Breast epithelium (tissue), 4 donors: ENCODE measurements at regions not wholly inside any gene's neighbourhood (a gene's known extent, or its start where the extent isn't known, plus 50 kb on each side); places are given as distances from the start of the nearest gene placed in this dataset.

Experiments
- DNase-seq, 2 donors: peaks; one replicate each; pipeline ENCODE4 v3.0.0-alpha.2; 2019; ENCODE audit warnings: low spot score in 2 of 2
- H3K27ac ChIP-seq, 2 donors: fragments of 200-600 bp; sonication (generic) in 1 of 2; one replicate each; pipeline ENCODE4 v1.5.1; 2016 to 2019; ENCODE audit warnings: mild to moderate bottlenecking in 1 of 2
- H3K27me3 ChIP-seq, 2 donors: fragments of 200-600 bp; sonication (generic) in 1 of 2; one replicate each; pipeline versions ENCODE4 v1.5.1 to v1.6.0; 2017 to 2019; ENCODE audit warnings: control low read depth in 1 of 2, mild to moderate bottlenecking in 1 of 2
- H3K36me3 ChIP-seq: fragments of 200-600 bp; one replicate; pipeline ENCODE4 v1.5.1; 2019
- H3K4me1 ChIP-seq, 2 donors: fragments of 200-600 bp; sonication (generic); one replicate each; pipeline ENCODE4 v1.5.1; 2016 to 2019; ENCODE audit warnings: control low read depth in 1 of 2
- H3K4me3 ChIP-seq, 3 donors: fragments of 200-600 bp; sonication (generic); 1 replicate in 2 of 3; 2 replicates in 1 of 3; pipeline ENCODE4 v1.5.1; 2016 to 2019; ENCODE audit warnings: mild to moderate bottlenecking in 3 of 3, moderate library complexity in 2 of 3
- H3K9me3 ChIP-seq, 2 donors: fragments of 200-600 bp; sonication (generic) in 1 of 2; one replicate each; pipeline ENCODE4 v1.5.1; 2016 to 2019; ENCODE audit warnings: control low read depth in 1 of 2
- POLR2A ChIP-seq: fragments of 450-650 bp; IDR thresholded peaks from one replicate; pipeline ENCODE4 v1.6.1; 2016; ENCODE audit warnings: antibody characterized with exemption, mild to moderate bottlenecking, moderate library complexity
- POLR2AphosphoS5 ChIP-seq, 3 donors: sonication (generic); formaldehyde crosslinking; IDR thresholded peaks; one replicate each; pipeline ENCODE4 v1.6.1; 2017; ENCODE audit warnings: antibody characterized with exemption in 3 of 3
- intact Hi-C: fragments of 100-400 bp; cut with DNase I; formaldehyde crosslinking; loops from one replicate; pipeline ENCODE4 v1.15.1; 2023; ENCODE audit warnings: low total_unique reads
- TF ChIP-seq, protein P1 (sequence below), 3 donors: fragments of 450-650 bp; IDR thresholded peaks; one replicate each; pipeline ENCODE4 v1.5.1; 2016 to 2017; ENCODE audit warnings: antibody characterized with exemption in 3 of 3, mild to moderate bottlenecking in 3 of 3, moderate library complexity in 3 of 3

DNA sequence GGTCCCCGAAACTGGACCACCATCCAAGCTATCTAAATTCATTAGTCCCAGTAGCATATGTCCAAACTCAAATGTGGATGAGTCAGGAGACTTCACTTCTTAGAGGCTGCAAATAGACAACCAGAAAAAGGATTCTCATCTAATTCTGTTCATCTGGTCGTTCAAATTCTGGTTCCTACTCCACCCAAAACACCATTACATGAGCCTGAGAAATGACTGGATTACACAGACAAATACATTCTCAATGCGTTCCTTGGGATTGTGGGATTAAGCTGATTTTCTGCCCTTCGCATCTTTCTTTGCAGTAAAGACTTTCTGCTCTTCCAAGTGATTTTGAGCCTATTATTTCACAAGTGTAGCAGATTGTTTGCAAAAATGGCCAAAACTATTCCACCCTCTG is 472.3 kb upstream of the PROK2 start:
- DNase-seq: no peak
- intact Hi-C loops: no loop called here
- H3K36me3 ChIP-seq: no peaks in the 10 kb centered on the region
- H3K4me3 ChIP-seq: no peak overlapping the region
- H3K27me3 ChIP-seq: no peaks in the 10 kb centered on the region
- H3K9me3 ChIP-seq: no peaks in the 10 kb centered on the region
- peaks cover 8 to 17% of the 10 kb centered on the region in 2 donors for H3K4me1 ChIP-seq
- no peak overlapping the region for H3K27ac ChIP-seq
- no peak for TF ChIP-seq POLR2AphosphoS5 (IDR thresholded peaks at IDR 0.05)
- TF ChIP-seq POLR2A: no peak
- TF ChIP-seq, protein P1, sequence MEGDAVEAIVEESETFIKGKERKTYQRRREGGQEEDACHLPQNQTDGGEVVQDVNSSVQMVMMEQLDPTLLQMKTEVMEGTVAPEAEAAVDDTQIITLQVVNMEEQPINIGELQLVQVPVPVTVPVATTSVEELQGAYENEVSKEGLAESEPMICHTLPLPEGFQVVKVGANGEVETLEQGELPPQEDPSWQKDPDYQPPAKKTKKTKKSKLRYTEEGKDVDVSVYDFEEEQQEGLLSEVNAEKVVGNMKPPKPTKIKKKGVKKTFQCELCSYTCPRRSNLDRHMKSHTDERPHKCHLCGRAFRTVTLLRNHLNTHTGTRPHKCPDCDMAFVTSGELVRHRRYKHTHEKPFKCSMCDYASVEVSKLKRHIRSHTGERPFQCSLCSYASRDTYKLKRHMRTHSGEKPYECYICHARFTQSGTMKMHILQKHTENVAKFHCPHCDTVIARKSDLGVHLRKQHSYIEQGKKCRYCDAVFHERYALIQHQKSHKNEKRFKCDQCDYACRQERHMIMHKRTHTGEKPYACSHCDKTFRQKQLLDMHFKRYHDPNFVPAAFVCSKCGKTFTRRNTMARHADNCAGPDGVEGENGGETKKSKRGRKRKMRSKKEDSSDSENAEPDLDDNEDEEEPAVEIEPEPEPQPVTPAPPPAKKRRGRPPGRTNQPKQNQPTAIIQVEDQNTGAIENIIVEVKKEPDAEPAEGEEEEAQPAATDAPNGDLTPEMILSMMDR (IDR thresholded peaks at IDR 0.05): no peak

DNA sequence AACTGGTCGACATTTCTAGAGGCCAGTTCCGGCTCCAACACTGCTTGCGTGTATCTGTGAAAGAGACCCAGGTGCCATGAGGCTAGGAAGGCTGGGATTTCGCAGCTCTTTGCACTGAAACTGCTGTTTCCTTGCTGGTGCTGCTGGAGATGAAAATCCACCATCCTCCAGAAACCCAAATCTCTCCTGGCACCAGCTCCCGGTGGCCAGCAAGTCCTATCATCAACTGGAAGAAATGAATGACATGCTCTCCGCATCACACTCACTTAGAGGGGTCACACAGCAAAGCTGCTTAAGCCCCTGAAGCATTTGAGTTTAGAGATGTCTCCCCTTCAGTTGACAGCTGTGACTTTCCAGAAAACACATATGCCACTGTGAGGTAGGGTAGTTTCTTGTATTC is 471.8 kb upstream of the PROK2 start:
- Histone ChIP-seq H3K27me3 (no peaks in the 10 kb centered on the region), H3K4me1 (peaks cover 8 to 17% of the 10 kb centered on the region in 2 donors), H3K4me3 (no peak overlapping the region), H3K36me3 (no peaks in the 10 kb centered on the region), H3K27ac (no peak overlapping the region), H3K9me3 (no peaks in the 10 kb centered on the region)
- TF ChIP-seq POLR2A (no peak), POLR2AphosphoS5 (IDR thresholded peaks at IDR 0.05) (no peak)
- TF ChIP-seq, protein P1 (IDR thresholded peaks at IDR 0.05): no peak
- intact Hi-C loops: no loop called here
- DNase-seq: no peak

DNA sequence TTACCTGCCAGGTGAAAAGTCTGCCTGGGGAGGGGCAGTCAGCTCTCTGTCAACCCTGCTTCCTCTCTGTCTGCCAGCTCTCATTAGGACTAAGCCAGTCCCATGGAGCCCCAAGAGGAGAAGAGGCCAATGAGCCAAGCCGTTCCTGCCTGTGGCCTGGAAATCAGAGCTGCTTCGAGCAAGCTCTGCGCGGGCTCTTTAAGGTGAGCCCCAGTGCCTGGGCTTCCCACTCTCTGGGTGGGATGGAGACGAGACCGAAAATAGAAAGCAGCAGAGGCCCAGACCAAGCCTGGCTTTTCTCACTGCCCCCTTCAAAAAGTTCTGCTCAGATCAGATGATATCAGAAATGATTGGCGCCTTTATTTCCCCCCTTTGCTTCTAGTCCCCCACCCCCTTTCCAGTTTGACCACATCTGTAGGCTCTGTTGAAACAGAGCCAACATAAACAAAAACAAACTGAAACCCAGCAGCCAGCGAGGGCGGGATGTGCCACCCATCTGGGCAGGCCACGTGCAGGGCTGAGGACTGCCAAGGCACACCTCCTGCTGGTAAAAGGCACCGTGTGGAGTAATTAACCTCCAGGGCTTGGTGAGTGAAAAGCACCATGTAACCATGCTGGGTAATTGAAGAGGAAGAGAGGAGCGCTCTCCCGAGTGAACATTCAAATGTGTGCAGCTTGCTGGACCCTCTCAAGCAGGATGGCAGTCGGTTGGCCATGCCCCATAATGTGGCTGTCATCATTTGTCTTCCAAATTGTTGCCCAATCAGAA is 471.0 kb upstream of the PROK2 start:
- Histone ChIP-seq H3K27me3 (no peaks in the 10 kb centered on the region), H3K9me3 (no peaks in the 10 kb centered on the region), H3K36me3 (no peaks in the 10 kb centered on the region), H3K27ac (peak overlapping the region; percentile 80 to 91), H3K4me3 (peak overlapping the region in 2 of 3 donors; percentile 3 to 35), H3K4me1 (peaks cover 8 to 17% of the 10 kb centered on the region in 2 donors)
- intact Hi-C loops: no loop called here
- no peak for TF ChIP-seq POLR2A
- TF ChIP-seq POLR2AphosphoS5 (IDR thresholded peaks at IDR 0.05): peak; percentile 44 to 69 (median 65)
- TF ChIP-seq, protein P1 (IDR thresholded peaks at IDR 0.05): peak in 1 of 3 donors; percentile 18
- peak; percentile 88 to 91 for DNase-seq

DNA sequence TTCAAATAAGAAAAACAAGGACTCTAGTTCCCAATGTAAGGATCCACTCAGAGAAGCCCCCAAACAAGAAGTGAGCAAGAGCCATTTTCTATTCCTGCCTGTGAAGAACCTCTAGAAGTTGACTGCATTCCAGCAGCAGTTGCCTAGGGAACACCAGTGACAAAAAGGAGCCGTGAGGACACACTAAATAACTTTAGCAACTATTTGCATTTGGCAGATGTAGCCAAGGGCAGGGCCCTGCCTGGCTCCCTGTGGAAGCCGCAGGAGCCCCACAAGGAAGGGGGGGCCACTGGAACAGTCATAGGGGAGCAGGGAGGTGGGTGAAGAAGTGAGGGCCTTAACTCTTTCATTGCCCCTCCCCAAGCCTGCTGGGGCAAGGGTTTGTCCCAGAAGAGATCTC is 470.2 kb upstream of the PROK2 start:
- Histone ChIP-seq H3K27ac (peak overlapping the region; percentile 80 to 91), H3K4me3 (peak overlapping the region in 1 of 3 donors; percentile 35), H3K36me3 (no peaks in the 10 kb centered on the region), H3K27me3 (no peaks in the 10 kb centered on the region), H3K4me1 (peaks cover 8 to 17% of the 10 kb centered on the region in 2 donors), H3K9me3 (no peaks in the 10 kb centered on the region)
- intact Hi-C loops: no loop called here
- peak; percentile 72 to 82 for DNase-seq
- TF ChIP-seq POLR2A (no peak), POLR2AphosphoS5 (IDR thresholded peaks at IDR 0.05) (peak in 1 of 3 donors; percentile 21)

GRCh38 chr3:72254483-72254882 is 469.5 kb upstream of the PROK2 start:
- no peak for DNase-seq
- intact Hi-C loops: no loop called here
- H3K4me3 ChIP-seq: no peak overlapping the region
- H3K36me3 ChIP-seq: no peaks in the 10 kb centered on the region
- TF ChIP-seq, protein P1 (IDR thresholded peaks at IDR 0.05): no peak
- TF ChIP-seq POLR2A: no peak
- TF ChIP-seq POLR2AphosphoS5 (IDR thresholded peaks at IDR 0.05): no peak
- H3K27me3 ChIP-seq: no peaks in the 10 kb centered on the region
- H3K9me3 ChIP-seq: no peaks in the 10 kb centered on the region
- H3K27ac ChIP-seq: no peak overlapping the region
- peaks cover 8 to 17% of the 10 kb centered on the region in 2 donors for H3K4me1 ChIP-seq
